Muscle of leg (tissue), 3 donors: ENCODE measurements at regions not wholly inside any gene's neighbourhood (a gene's known extent, or its start where the extent isn't known, plus 50 kb on each side); places are given as distances from the start of the nearest gene placed in this dataset.

ENCODE experiments used
- DNase-seq: peaks from one replicate; pipeline ENCODE4 v3.0.0; 2013
- H3K27ac ChIP-seq: one replicate; pipeline ENCODE4 v1.5.1; 2013; ENCODE audit warnings: mild to moderate bottlenecking, low read length, control low read depth
- H3K27me3 ChIP-seq: one replicate; pipeline ENCODE4 v1.6.1; 2013; ENCODE audit warnings: low read length; ENCODE audit not compliant: control insufficient read depth, insufficient read depth
- H3K36me3 ChIP-seq: one replicate; pipeline ENCODE4 v1.6.1; 2013; ENCODE audit warnings: low read length; ENCODE audit not compliant: control insufficient read depth, insufficient read depth
- H3K4me1 ChIP-seq: one replicate; pipeline ENCODE4 v1.6.1; 2013; ENCODE audit warnings: low read length; ENCODE audit not compliant: control insufficient read depth, insufficient read depth
- H3K4me3 ChIP-seq: one replicate; pipeline ENCODE4 v1.5.1; 2013; ENCODE audit warnings: low read length, control low read depth
- H3K9me3 ChIP-seq: replicated peaks from 2 replicates; pipeline ENCODE4 v1.6.1; 2013; ENCODE audit warnings: low read depth, low read length; ENCODE audit not compliant: control insufficient read depth
- WGBS: methylation state at CpG from one replicate; pipeline ENCODE4 v1.1.5; 2013; ENCODE audit warnings: missing lambda C conversion rate; ENCODE audit not compliant: insufficient coverage; 5-methylcytosine and 5-hydroxymethylcytosine counted together

GRCh38 chr13:85588359-85588758 is 210.9 kb downstream of the SLITRK6 start:
- no CpG with 5 or more reads among the region's 3 CpGs for WGBS

GRCh38 chr13:85586856-85587255 is 212.4 kb downstream of the SLITRK6 start:
- Histone ChIP-seq H3K4me1 (no peaks in the 10 kb centered on the region), H3K4me3 (no peak overlapping the region), H3K27ac (no peak overlapping the region), H3K9me3 (no peaks in the 10 kb centered on the region), H3K36me3 (no peaks in the 10 kb centered on the region), H3K27me3 (no peaks in the 10 kb centered on the region)
- DNase-seq = no peak

More at GRCh38 chr13:85588359-85588758, 210.9 kb downstream of the SLITRK6 start:
- no peak overlapping the region for H3K4me3 ChIP-seq
- H3K27ac ChIP-seq = no peak overlapping the region
- H3K9me3 ChIP-seq = no peaks in the 10 kb centered on the region
- no peaks in the 10 kb centered on the region for H3K36me3 ChIP-seq
- H3K4me1 ChIP-seq = no peaks in the 10 kb centered on the region
- DNase-seq = no peak
- H3K27me3 ChIP-seq = no peaks in the 10 kb centered on the region

DNA sequence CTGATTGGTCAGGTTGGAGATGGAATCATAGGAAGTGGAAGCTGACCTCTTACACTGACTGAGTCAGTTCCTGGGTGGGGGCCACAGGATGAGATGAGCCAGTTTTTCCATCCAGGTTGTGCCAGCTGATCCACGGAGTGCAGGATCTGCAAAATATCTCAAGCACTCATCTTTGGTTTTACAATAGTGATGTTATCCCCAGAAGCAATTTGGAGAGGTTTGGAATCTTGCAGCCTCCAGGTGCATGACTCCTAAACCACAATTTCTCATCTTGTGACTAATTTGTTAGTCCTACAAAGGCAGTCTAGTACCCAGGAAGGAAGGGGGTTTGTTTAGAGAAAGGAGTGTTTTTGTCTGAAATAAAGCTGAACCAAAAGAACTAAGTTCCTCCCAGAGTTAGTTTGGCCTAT is 212.8 kb downstream of the SLITRK6 start:
- DNase-seq = no peak
- H3K9me3 ChIP-seq = no peaks in the 10 kb centered on the region
- no CpG with 5 or more reads among the region's 1 CpG for WGBS
- H3K4me3 ChIP-seq = no peak overlapping the region
- no peaks in the 10 kb centered on the region for H3K4me1 ChIP-seq
- no peaks in the 10 kb centered on the region for H3K36me3 ChIP-seq
- H3K27ac ChIP-seq = no peak overlapping the region
- H3K27me3 ChIP-seq = no peaks in the 10 kb centered on the region

GRCh38 chr13:85582890-85583289 is 216.3 kb downstream of the SLITRK6 start:
- Histone ChIP-seq H3K4me3 (no peak overlapping the region), H3K36me3 (no peaks in the 10 kb centered on the region), H3K27me3 (no peaks in the 10 kb centered on the region), H3K27ac (no peak overlapping the region), H3K9me3 (no peaks in the 10 kb centered on the region), H3K4me1 (no peaks in the 10 kb centered on the region)
- WGBS = no CpG with 5 or more reads among the region's 1 CpG
- no peak for DNase-seq

GRCh38 chr13:85575110-85575509 is 224.1 kb downstream of the SLITRK6 start:
- Histone ChIP-seq H3K9me3 (no peaks in the 10 kb centered on the region), H3K4me1 (no peaks in the 10 kb centered on the region), H3K27me3 (no peaks in the 10 kb centered on the region), H3K4me3 (no peak overlapping the region), H3K27ac (no peak overlapping the region), H3K36me3 (no peaks in the 10 kb centered on the region)
- no peak for DNase-seq

GRCh38 chr13:85567909-85568308 is 231.3 kb downstream of the SLITRK6 start:
- DNase-seq = no peak
- no peak overlapping the region for H3K4me3 ChIP-seq
- no peaks in the 10 kb centered on the region for H3K9me3 ChIP-seq
- no peak overlapping the region for H3K27ac ChIP-seq
- WGBS = 80% methylated on average over 1 of the region's 2 CpGs
- no peaks in the 10 kb centered on the region for H3K4me1 ChIP-seq
- H3K36me3 ChIP-seq = no peaks in the 10 kb centered on the region
- H3K27me3 ChIP-seq = no peaks in the 10 kb centered on the region

GRCh38 chr13:85565652-85566051 is 233.6 kb downstream of the SLITRK6 start:
- Histone ChIP-seq H3K36me3 (no peaks in the 10 kb centered on the region), H3K27me3 (no peaks in the 10 kb centered on the region), H3K27ac (no peak overlapping the region), H3K9me3 (no peaks in the 10 kb centered on the region), H3K4me3 (no peak overlapping the region), H3K4me1 (no peaks in the 10 kb centered on the region)
- peak; percentile 25 for DNase-seq
- no CpG with 5 or more reads among the region's 6 CpGs for WGBS

DNA sequence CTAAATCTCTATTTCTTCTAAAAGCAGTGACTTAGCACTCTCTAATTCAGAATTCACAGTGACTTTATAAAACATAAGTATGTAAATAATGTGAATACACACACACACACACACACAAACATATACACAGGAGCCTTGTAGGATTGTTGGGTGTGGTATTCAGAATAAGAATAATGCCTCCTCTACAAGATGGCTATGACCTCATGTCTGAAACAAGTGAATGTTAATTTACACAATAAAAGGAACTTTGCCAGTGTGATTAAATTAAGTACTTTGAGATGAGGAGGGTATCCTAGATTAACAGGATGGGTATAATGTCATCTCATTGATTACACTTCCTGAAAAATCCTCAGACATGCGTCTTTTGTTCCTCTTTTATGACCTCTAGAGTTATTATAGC is 234.6 kb downstream of the SLITRK6 start:
- no peak for DNase-seq
- no CpG with 5 or more reads among the region's 1 CpG for WGBS
- no peaks in the 10 kb centered on the region for H3K4me1 ChIP-seq
- H3K9me3 ChIP-seq = no peaks in the 10 kb centered on the region
- no peaks in the 10 kb centered on the region for H3K36me3 ChIP-seq
- no peaks in the 10 kb centered on the region for H3K27me3 ChIP-seq
- no peak overlapping the region for H3K27ac ChIP-seq
- H3K4me3 ChIP-seq = no peak overlapping the region

GRCh38 chr13:85562282-85562681 is 236.9 kb downstream of the SLITRK6 start:
- Histone ChIP-seq H3K36me3 (no peaks in the 10 kb centered on the region), H3K27me3 (no peaks in the 10 kb centered on the region), H3K27ac (no peak overlapping the region), H3K9me3 (no peaks in the 10 kb centered on the region), H3K4me1 (no peaks in the 10 kb centered on the region), H3K4me3 (no peak overlapping the region)
- no peak for DNase-seq
- 93% methylated on average over 2 of the region's 6 CpGs for WGBS

GRCh38 chr13:85557691-85558467 is 241.3 kb downstream of the SLITRK6 start:
- peak; percentile 77 for DNase-seq
- no peaks in the 10 kb centered on the region for H3K36me3 ChIP-seq
- H3K27ac ChIP-seq = no peak overlapping the region
- H3K27me3 ChIP-seq = no peaks in the 10 kb centered on the region
- H3K4me1 ChIP-seq = no peaks in the 10 kb centered on the region
- H3K4me3 ChIP-seq = no peak overlapping the region
- H3K9me3 ChIP-seq = no peaks in the 10 kb centered on the region
- 60% methylated on average over 1 of the region's 6 CpGs for WGBS

- Histone ChIP-seq H3K4me1 (no peaks in the 10 kb centered on the region), H3K4me3 (no peak overlapping the region), H3K9me3 (peaks cover 2% of the 10 kb centered on the region), H3K27me3 (no peaks in the 10 kb centered on the region), H3K27ac (no peak overlapping the region), H3K36me3 (no peaks in the 10 kb centered on the region)
- no peak for DNase-seq
- no CpG with 5 or more reads among the region's 1 CpG for WGBS
Observed at GRCh38 chr13:85551012-85551411, 248.2 kb downstream of the SLITRK6 start.
